GM12878 (cell line): ENCODE measurements at regions not wholly inside any gene's neighbourhood (a gene's known extent, or its start where the extent isn't known, plus 50 kb on each side); places are given as distances from the start of the nearest gene placed in this dataset.

ENCODE experiments used
- ATAC-seq: fragments of 200-7000 bp; cut with Tn5 transposase; 3 replicates; pipeline ENCODE4 v1.9.1; 2020; ENCODE audit warnings: mild to moderate bottlenecking, moderate library complexity
- BruUV-seq: library from RNA; stranded (reverse); fragments of 400-500 nt; replicated peaks from 2 replicates; lab custom pipeline; 2021; lab: Mats Ljungman, UMichigan
- CTCF ChIA-PET: fragments of 300-600 bp; sonication (Branson Sonifier 250); formaldehyde crosslinking; extraction: SDS; loops from one replicate; lab custom pipeline; 2021; ENCODE audit warnings: inconsistent platforms; lab: Yijun Ruan, JAX
- POLR2A ChIA-PET: fragments of 350-600 bp; formaldehyde crosslinking; extraction: SDS; loops from one replicate; lab custom pipeline; 2021; ENCODE audit warnings: inconsistent platforms; lab: Charles Lee
- RAD21 ChIA-PET: fragments of 300-600 bp; sonication (Branson Sonifier 250); formaldehyde crosslinking; loops from one replicate; lab custom pipeline; 2023; ENCODE audit warnings: antibody characterized with exemption; ENCODE audit not compliant: unreplicated experiment; lab: Charles Lee
- SMC1A ChIA-PET: fragments of 300-600 bp; sonication (Branson Sonifier 250); formaldehyde crosslinking; loops from one replicate; lab custom pipeline; 2023; ENCODE audit not compliant: unreplicated experiment, uncharacterized antibody; lab: Charles Lee
- DNase-seq: peaks from one replicate; pipeline ENCODE4 v3.0.0-alpha.2; 2011; ENCODE audit warnings: low read depth, low spot score
- FAIRE-seq: peaks from 3 replicates; lab custom pipeline; 2011; peaks lifted over from hg19 to GRCh38; lab: Jason Lieb, UNC
- H2AFZ ChIP-seq: 2 replicates; pipeline ENCODE4 v1.6.0; 2011; ENCODE audit warnings: low read depth, low read length, control low read depth; ENCODE audit not compliant: control insufficient read depth
- H3K27ac ChIP-seq: 2 replicates; pipeline ENCODE4 v1.5.1; 2011; ENCODE audit warnings: control low read depth; ENCODE audit not compliant: control insufficient read depth, insufficient read depth
- H3K27me3 ChIP-seq, 2 experiments: replicated peaks in 1 of 2; 2 replicates each; pipeline versions ENCODE4 v1.6.0 to v1.6.1; 2011; ENCODE audit warnings: low read length in 1 of 2; ENCODE audit not compliant: control insufficient read depth in 2 of 2, insufficient read depth in 2 of 2
- H3K36me3 ChIP-seq, 2 experiments: 2 replicates each; pipeline ENCODE4 v1.5.1; 2011; ENCODE audit warnings: low read length in 1 of 2; ENCODE audit not compliant: control insufficient read depth in 2 of 2, insufficient read depth in 2 of 2
- H3K4me1 ChIP-seq: 2 replicates; pipeline ENCODE4 v1.6.1; 2011; ENCODE audit warnings: mild to moderate bottlenecking, low read length, moderate library complexity, mixed read lengths; ENCODE audit not compliant: control insufficient read depth, insufficient read depth
- H3K4me2 ChIP-seq: 2 replicates; pipeline ENCODE4 v1.6.0; 2011; ENCODE audit warnings: control low read depth; ENCODE audit not compliant: control insufficient read depth, insufficient read depth
- H3K4me3 ChIP-seq: fragments of 200-600 bp; sonication (generic); 2 replicates; pipeline ENCODE4 v1.5.1; 2016
- H3K79me2 ChIP-seq: 2 replicates; pipeline ENCODE4 v1.6.0; 2011; ENCODE audit warnings: low read length; ENCODE audit not compliant: control insufficient read depth, insufficient read depth
- H3K9ac ChIP-seq: 2 replicates; pipeline ENCODE4 v1.8.0; 2011; ENCODE audit warnings: low read length, control low read depth, mixed read lengths; ENCODE audit not compliant: control insufficient read depth, insufficient read depth
- H3K9me3 ChIP-seq: replicated peaks from 3 replicates; pipeline ENCODE4 v1.5.1; 2011; ENCODE audit warnings: mild to moderate bottlenecking, low read length; ENCODE audit not compliant: control insufficient read depth, insufficient read depth
- H4K20me1 ChIP-seq: 2 replicates; pipeline ENCODE4 v1.6.0; 2011; ENCODE audit not compliant: control insufficient read depth, insufficient read depth
- GABPA ChIP-seq: IDR thresholded peaks from 2 replicates; pipeline ENCODE4 v1.6.1; 2014; ENCODE audit warnings: antibody characterized with exemption, low read depth, mild to moderate bottlenecking, inconsistent platforms
- SMC3 ChIP-seq: IDR thresholded peaks from 2 replicates; pipeline ENCODE4 v1.6.1; 2011; ENCODE audit warnings: low read length, improper control_type of control experiment, borderline replicate concordance
- SREBF2 ChIP-seq: IDR thresholded peaks from 2 replicates; pipeline ENCODE4 v1.6.1; 2012; ENCODE audit warnings: mild to moderate bottlenecking, low read length
- TCF12 ChIP-seq: IDR thresholded peaks from 2 replicates; pipeline ENCODE4 v1.6.1; 2011; ENCODE audit warnings: low read depth, mild to moderate bottlenecking, low read length
- WGBS: methylation state at CpG from one replicate; pipeline ENCODE4 v1.1.6; 2016; ENCODE audit warnings: low lambda C conversion rate; ENCODE audit not compliant: insufficient replicate concordance, insufficient coverage; ENCODE audit errors: missing lambda C conversion rate; 5-methylcytosine and 5-hydroxymethylcytosine counted together
- in situ Hi-C: fragments of 300-500 bp; cut with MboI; formaldehyde crosslinking; loops from 9 replicates; pipeline ENCODE4 v1.14.3; 2018; ENCODE audit warnings: mixed read lengths
- intact Hi-C: fragments of 100-400 bp; cut with micrococcal nuclease; formaldehyde crosslinking; loops from one replicate; pipeline ENCODE4 v1.14.2; 2022; ENCODE audit not compliant: unreplicated experiment
- TF ChIP-seq, protein P1 (sequence below): fragments of 150-350 bp; IDR thresholded peaks from 2 replicates; pipeline ENCODE4 v1.6.1; 2016; ENCODE audit warnings: low read depth, low read length

DNA sequence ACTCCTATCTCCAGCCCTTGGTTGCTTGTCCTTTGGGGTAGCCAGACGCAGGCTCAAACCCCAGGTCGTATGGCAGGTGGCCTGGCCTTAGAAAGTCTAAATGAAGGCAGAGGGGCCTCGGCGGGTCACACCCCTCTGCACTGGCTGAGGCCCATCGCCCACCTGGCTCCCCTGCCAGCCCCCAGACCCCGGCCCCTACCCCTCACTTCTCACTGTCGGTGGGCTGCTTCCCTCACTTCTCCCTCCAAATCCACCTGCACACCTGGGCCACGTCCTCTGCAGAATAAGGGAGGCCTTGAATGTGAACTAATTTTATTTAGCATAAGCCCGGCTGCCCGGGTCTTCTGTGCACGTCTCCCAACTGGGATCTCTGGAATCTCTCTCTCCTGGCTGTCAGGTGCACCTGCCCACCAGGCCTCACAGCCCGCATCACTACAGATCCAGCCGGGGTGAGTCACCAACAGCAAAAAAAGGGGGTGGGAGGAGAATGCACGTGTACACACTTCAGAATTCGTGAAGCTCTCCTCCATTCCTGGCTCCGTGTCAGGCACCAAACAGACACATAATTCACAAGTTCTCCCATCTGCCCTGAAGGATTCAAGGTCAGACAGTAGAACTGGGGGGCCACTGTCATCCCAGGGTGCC, 107.5 kb upstream of the SIM2 start:
- no peak overlapping the region for H3K4me2 ChIP-seq
- no peak overlapping the region for H3K27ac ChIP-seq
- in situ Hi-C loops (loop anchor here (5.0 kb wide), 1 partner anchor 89 kb away; no protein-coding TSS in a partner anchor), intact Hi-C loops (no loop called here)
- ChIA-PET POLR2A (interaction anchor here (0.6 kb wide), 1 partner anchor 46 kb away, joined by 3 read pairs; no protein-coding TSS in a partner anchor), SMC1A (no interaction called here), CTCF (interaction anchor here (1.1 kb wide), 1 partner anchor 39 kb away, joined by 4 read pairs; no protein-coding TSS in a partner anchor), RAD21 (no interaction called here)
- no peak for DNase-seq
- no TSS peak for BruUV-seq
- no peaks in the 10 kb centered on the region for H3K9me3 ChIP-seq
- TF ChIP-seq SREBF2 (no peak), GABPA (no peak), TCF12 (no peak)
- H4K20me1 ChIP-seq: no peaks in the 10 kb centered on the region
- H3K4me3 ChIP-seq: no peak overlapping the region
- no peaks in the 10 kb centered on the region; the same call in 1 of the 2 replicates for H3K4me1 ChIP-seq
- H3K9ac ChIP-seq: no peak overlapping the region
- no peak for ATAC-seq
- WGBS: 34% methylated on average over 16 of the region's 16 CpGs
- no peaks in the 10 kb centered on the region for H3K36me3 ChIP-seq
- no peak for FAIRE-seq
- no peak overlapping the region for H2AFZ ChIP-seq
- H3K79me2 ChIP-seq: no peaks in the 10 kb centered on the region
- no peaks in the 10 kb centered on the region for H3K27me3 ChIP-seq

DNA sequence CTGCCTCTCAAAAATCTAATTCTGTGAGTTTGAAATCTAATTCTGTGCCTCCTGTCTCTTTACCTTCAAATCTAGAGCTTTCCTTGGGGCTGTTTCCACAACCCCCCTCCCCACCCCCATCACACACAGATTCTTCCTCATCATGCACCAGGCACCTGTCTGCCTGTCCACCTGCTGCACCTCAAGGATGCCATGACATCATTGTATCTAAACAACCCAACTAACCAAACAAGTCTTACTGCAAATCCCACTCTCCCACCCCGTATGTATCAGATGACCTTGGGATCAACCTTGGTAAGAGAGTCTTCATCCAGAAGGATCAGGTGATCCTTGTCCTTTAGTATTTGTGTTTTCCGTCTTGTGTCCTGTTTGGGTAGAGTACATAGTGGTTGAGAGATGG, 102.7 kb upstream of the SIM2 start:
- ChIA-PET POLR2A (no interaction called here), SMC1A (interaction anchor here (1.0 to 2.3 kb wide), 3 partner anchors 11 to 91 kb away, joined by 4 to 6 read pairs (median 6); no protein-coding TSS in a partner anchor), RAD21 (interaction anchor here (1.4 kb wide), 1 partner anchor 34 kb away, joined by 4 read pairs; no protein-coding TSS in a partner anchor), CTCF (interaction anchor here (0.8 to 0.9 kb wide), 2 partner anchors 11 to 331 kb away, joined by 3 to 4 read pairs; no protein-coding TSS in a partner anchor)
- in situ Hi-C loops: no loop called here
- no peaks in the 10 kb centered on the region for H3K36me3 ChIP-seq
- WGBS: 40% methylated on average over 2 of the region's 2 CpGs
- no peak for TF ChIP-seq SMC3
- TF ChIP-seq, protein P1, sequence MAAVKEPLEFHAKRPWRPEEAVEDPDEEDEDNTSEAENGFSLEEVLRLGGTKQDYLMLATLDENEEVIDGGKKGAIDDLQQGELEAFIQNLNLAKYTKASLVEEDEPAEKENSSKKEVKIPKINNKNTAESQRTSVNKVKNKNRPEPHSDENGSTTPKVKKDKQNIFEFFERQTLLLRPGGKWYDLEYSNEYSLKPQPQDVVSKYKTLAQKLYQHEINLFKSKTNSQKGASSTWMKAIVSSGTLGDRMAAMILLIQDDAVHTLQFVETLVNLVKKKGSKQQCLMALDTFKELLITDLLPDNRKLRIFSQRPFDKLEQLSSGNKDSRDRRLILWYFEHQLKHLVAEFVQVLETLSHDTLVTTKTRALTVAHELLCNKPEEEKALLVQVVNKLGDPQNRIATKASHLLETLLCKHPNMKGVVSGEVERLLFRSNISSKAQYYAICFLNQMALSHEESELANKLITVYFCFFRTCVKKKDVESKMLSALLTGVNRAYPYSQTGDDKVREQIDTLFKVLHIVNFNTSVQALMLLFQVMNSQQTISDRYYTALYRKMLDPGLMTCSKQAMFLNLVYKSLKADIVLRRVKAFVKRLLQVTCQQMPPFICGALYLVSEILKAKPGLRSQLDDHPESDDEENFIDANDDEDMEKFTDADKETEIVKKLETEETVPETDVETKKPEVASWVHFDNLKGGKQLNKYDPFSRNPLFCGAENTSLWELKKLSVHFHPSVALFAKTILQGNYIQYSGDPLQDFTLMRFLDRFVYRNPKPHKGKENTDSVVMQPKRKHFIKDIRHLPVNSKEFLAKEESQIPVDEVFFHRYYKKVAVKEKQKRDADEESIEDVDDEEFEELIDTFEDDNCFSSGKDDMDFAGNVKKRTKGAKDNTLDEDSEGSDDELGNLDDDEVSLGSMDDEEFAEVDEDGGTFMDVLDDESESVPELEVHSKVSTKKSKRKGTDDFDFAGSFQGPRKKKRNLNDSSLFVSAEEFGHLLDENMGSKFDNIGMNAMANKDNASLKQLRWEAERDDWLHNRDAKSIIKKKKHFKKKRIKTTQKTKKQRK: no peak
- H2AFZ ChIP-seq: no peak overlapping the region
- no TSS peak for BruUV-seq
- intact Hi-C loops: no loop called here
- H3K4me2 ChIP-seq: no peak overlapping the region
- H3K9me3 ChIP-seq: no peaks in the 10 kb centered on the region; the same call in 2 of the 3 replicates
- peaks cover 0 to 3% of the 10 kb centered on the region in 2 experiments; a peak in 2 of 4 replicates for H3K27me3 ChIP-seq
- DNase-seq (no peak), ATAC-seq (no peak), FAIRE-seq (no peak)
- H3K9ac ChIP-seq: no peak overlapping the region
- no peaks in the 10 kb centered on the region for H4K20me1 ChIP-seq
- no peak overlapping the region for H3K27ac ChIP-seq
- no peak overlapping the region for H3K4me3 ChIP-seq
- H3K79me2 ChIP-seq: no peaks in the 10 kb centered on the region
- H3K4me1 ChIP-seq: no peaks in the 10 kb centered on the region
